Adrenal gland (tissue), 9 donors: ENCODE measurements at regions not wholly inside any gene's neighbourhood (a gene's known extent, or its start where the extent isn't known, plus 50 kb on each side); places are given as distances from the start of the nearest gene placed in this dataset.

Experiments
- DNase-seq, 7 donors: peaks; one replicate each; pipeline ENCODE4 v3.0.0-alpha.2; 2019 to 2020
- H3K27ac ChIP-seq, 5 donors: fragments of 200-600 bp; sonication (generic) in 4 of 5; 1 replicate in 3 of 5; 2 replicates in 2 of 5; pipeline versions ENCODE4 v1.5.1 to v1.8.0; 2016 to 2020; ENCODE audit warnings: mild to moderate bottlenecking in 1 of 5
- H3K27me3 ChIP-seq: fragments of 200-600 bp; 2 replicates; pipeline ENCODE4 v1.8.0; 2021
- H3K36me3 ChIP-seq, 2 donors: fragments of 200-600 bp; replicated peaks in 1 of 2; 1 replicate in 1 of 2; 2 replicates in 1 of 2; pipeline versions ENCODE4 v1.5.1 to v1.8.0; 2018 to 2022
- H3K4me1 ChIP-seq, 2 donors: fragments of 200-600 bp; replicated peaks in 1 of 2; 1 replicate in 1 of 2; 2 replicates in 1 of 2; pipeline versions ENCODE4 v1.5.1 to v1.8.0; 2018 to 2021
- H3K4me3 ChIP-seq, 4 donors: fragments of 200-600 bp; sonication (generic) in 3 of 4; one replicate each; pipeline ENCODE4 v1.5.1; 2016 to 2018
- H3K9me3 ChIP-seq, 3 donors: fragments of 200-600 bp; sonication (generic) in 1 of 3; replicated peaks in 1 of 3; 1 replicate in 2 of 3; 2 replicates in 1 of 3; pipeline versions ENCODE4 v1.5.1 to v1.8.0; 2016 to 2021
- CTCF ChIP-seq, 6 experiments: fragments of 450-650 bp in 4 of 6; fragments of 200-600 bp in 2 of 6; sonication (generic) in 1 of 6; IDR thresholded peaks; 1 replicate in 5 of 6; 2 replicates in 1 of 6; pipeline versions ENCODE4 v1.5.1 to v1.8.0; 2016 to 2021; ENCODE audit warnings: antibody characterized with exemption in 6 of 6, mild to moderate bottlenecking in 2 of 6, moderate library complexity in 1 of 6
- POLR2A ChIP-seq, 2 donors: fragments of 450-650 bp; IDR thresholded peaks; one replicate each; pipeline ENCODE4 v1.6.1; 2017; ENCODE audit warnings: antibody characterized with exemption in 2 of 2, mild to moderate bottlenecking in 2 of 2, moderate library complexity in 1 of 2
- WGBS, 4 donors: extraction: QIAGEN DNeasy Blood & Tissue Kit in 2 of 4; methylation state at CpG; one replicate each; pipeline versions ENCODE4 v1.1.5 to v1.1.7; 2013 to 2017; 5-methylcytosine and 5-hydroxymethylcytosine counted together
- intact Hi-C, 2 donors: fragments of 100-400 bp; cut with DNase I; formaldehyde crosslinking; loops; one replicate each; pipeline versions ENCODE4 v1.14.1 to v1.15.0; 2022 to 2023
- donor health status: healthy with polysubstance abuse.
- donor health status: Bipolar disorder and iron deficiency.
- donor health status: DM: yes; HTN: yes; CAD: no.
- donor health status: DM: no; HTN: no; CAD: no.
- donor health status: DM: no; HTN: no; CAD: no.

- H3K27ac ChIP-seq = no peak overlapping the region
- 80 to 89% (median 85%) methylated on average over 5 of the region's 5 CpGs for WGBS, 4 donors
- no peak for DNase-seq
- no peaks in the 10 kb centered on the region for H3K27me3 ChIP-seq
- intact Hi-C loops = no loop called here
- TF ChIP-seq POLR2A (IDR thresholded peaks at IDR 0.05) (no peak), CTCF (IDR thresholded peaks at IDR 0.05) (no peak)
- H3K4me1 ChIP-seq = no peaks in the 10 kb centered on the region
- H3K36me3 ChIP-seq = no peaks in the 10 kb centered on the region
- H3K9me3 ChIP-seq = no peaks in the 10 kb centered on the region
- no peak overlapping the region for H3K4me3 ChIP-seq
These were observed 102.6 kb upstream of the ABI3BP start for GRCh38 chr3:101095693-101096430.

- no peak for TF ChIP-seq POLR2A (IDR thresholded peaks at IDR 0.05)
- no peak for TF ChIP-seq CTCF (IDR thresholded peaks at IDR 0.05)
- WGBS, 4 donors = 75 to 88% (median 82%) methylated on average over 3 of the region's 3 CpGs
- H3K9me3 ChIP-seq = no peaks in the 10 kb centered on the region
These were observed 98.3 kb upstream of the ABI3BP start for GRCh38 chr3:101091489-101091888.

GRCh38 chr3:101085752-101086151 is 92.5 kb upstream of the ABI3BP start:
- Histone ChIP-seq H3K36me3 (no peaks in the 10 kb centered on the region), H3K4me3 (no peak overlapping the region), H3K27me3 (no peaks in the 10 kb centered on the region), H3K4me1 (no peaks in the 10 kb centered on the region), H3K27ac (no peak overlapping the region), H3K9me3 (no peaks in the 10 kb centered on the region)
- no peak for TF ChIP-seq POLR2A (IDR thresholded peaks at IDR 0.05)
- no peak for TF ChIP-seq CTCF (IDR thresholded peaks at IDR 0.05)
- WGBS, 4 donors = 84 to 95% (median 90%) methylated on average over 1 of the region's 1 CpG
- DNase-seq = no peak
- intact Hi-C loops = loop anchor here in 1 of 2 donors (10.0 kb wide), 1 partner anchor 89 kb away; no protein-coding TSS in a partner anchor

More at GRCh38 chr3:101091489-101091888, 98.3 kb upstream of the ABI3BP start:
- H3K36me3 ChIP-seq = no peaks in the 10 kb centered on the region
- H3K4me3 ChIP-seq = no peak overlapping the region
- intact Hi-C loops = no loop called here
- no peak for DNase-seq
- no peaks in the 10 kb centered on the region for H3K27me3 ChIP-seq
- no peak overlapping the region for H3K27ac ChIP-seq
- H3K4me1 ChIP-seq = no peaks in the 10 kb centered on the region

- TF ChIP-seq POLR2A (IDR thresholded peaks at IDR 0.05) (no peak), CTCF (IDR thresholded peaks at IDR 0.05) (no peak)
- 53 to 82% (median 59%) methylated on average over 1 of the region's 1 CpG for WGBS, 4 donors
- intact Hi-C loops = loop anchor here in 1 of 2 donors (10.0 kb wide), 1 partner anchor 90 kb away; no protein-coding TSS in a partner anchor
These were observed 91.2 kb upstream of the ABI3BP start for GRCh38 chr3:101084404-101084803.

More at GRCh38 chr3:101084404-101084803, 91.2 kb upstream of the ABI3BP start:
- Histone ChIP-seq H3K4me3 (no peak overlapping the region), H3K4me1 (no peaks in the 10 kb centered on the region), H3K27me3 (no peaks in the 10 kb centered on the region), H3K9me3 (no peaks in the 10 kb centered on the region), H3K27ac (no peak overlapping the region), H3K36me3 (no peaks in the 10 kb centered on the region)
- no peak for DNase-seq
